ENCODE measurements at regions not wholly inside any gene's neighbourhood (a gene's known extent, or its start where the extent isn't known, plus 50 kb on each side); places are given as distances from the start of the nearest gene placed in this dataset.
A peak's percentile ranks its signal among the peaks of the same experiment; 100 is the strongest.
"Not testable (repeated sequence)": the region's sequence is repeated elsewhere in the genome, so short reads cannot be mapped to it uniquely, and the experiment has no call there.

- no peak for DNase-seq (ENCODE audit: low spot score)
These were observed 325.1 kb downstream of the SOX4 start for GRCh38 chr6:21918666-21919065.

GRCh38 chr6:21922086-21922485 is 328.5 kb downstream of the SOX4 start:
- DNase-seq (ENCODE audit: low spot score): no peak

GRCh38 chr6:21924002-21924401 is 330.5 kb downstream of the SOX4 start:
- no peak for DNase-seq (ENCODE audit: low spot score)

GRCh38 chr6:21928827-21929226 is 335.3 kb downstream of the SOX4 start:
- no peak for DNase-seq (ENCODE audit: low spot score)

GRCh38 chr6:21931641-21932335 is 338.2 kb downstream of the SOX4 start:
- DNase-seq (ENCODE audit: low spot score): no peak

- no peak for DNase-seq (ENCODE audit: low spot score)
These were observed 339.8 kb downstream of the SOX4 start for GRCh38 chr6:21933351-21933750.

- no peak for DNase-seq (ENCODE audit: low spot score)
These were observed 341.6 kb downstream of the SOX4 start for GRCh38 chr6:21935142-21935541.

- peak; percentile 24 for DNase-seq (ENCODE audit: low spot score)
These were observed 342.0 kb downstream of the SOX4 start for GRCh38 chr6:21935561-21936028.

GRCh38 chr6:21937466-21937865 is 343.9 kb downstream of the SOX4 start:
- no peak for DNase-seq (ENCODE audit: low spot score)

GRCh38 chr6:21939066-21939465 is 345.5 kb downstream of the SOX4 start:
- not testable (repeated sequence) for DNase-seq (ENCODE audit: low spot score)

GRCh38 chr6:21941926-21942325 is 348.4 kb downstream of the SOX4 start:
- no peak for DNase-seq (ENCODE audit: low spot score)

GRCh38 chr6:21942897-21943296 is 349.3 kb downstream of the SOX4 start:
- DNase-seq (ENCODE audit: low spot score): no peak

- DNase-seq (ENCODE audit: low spot score): no peak
These were observed 350.5 kb downstream of the PRL start for GRCh38 chr6:21946298-21946783.

GRCh38 chr6:21947227-21947626 is 349.6 kb downstream of the PRL start:
- not testable (repeated sequence) for DNase-seq (ENCODE audit: low spot score)

GRCh38 chr6:21947731-21948386 is 349.0 kb downstream of the PRL start:
- no peak for DNase-seq (ENCODE audit: low spot score)

- DNase-seq (ENCODE audit: low spot score): no peak
These were observed 347.5 kb downstream of the PRL start for GRCh38 chr6:21949211-21949801.

- no peak for DNase-seq (ENCODE audit: low spot score)
These were observed 344.5 kb downstream of the PRL start for GRCh38 chr6:21952367-21952766.

- DNase-seq (ENCODE audit: low spot score): peak; percentile 33
These were observed 342.7 kb downstream of the PRL start for GRCh38 chr6:21953831-21954801.

- DNase-seq (ENCODE audit: low spot score): peak; percentile 7
These were observed 341.7 kb downstream of the PRL start for GRCh38 chr6:21955053-21955595.

GRCh38 chr6:21955951-21956350 is 340.9 kb downstream of the PRL start:
- DNase-seq (ENCODE audit: low spot score): no peak

- no peak for DNase-seq (ENCODE audit: low spot score)
These were observed 338.4 kb downstream of the PRL start for GRCh38 chr6:21958428-21958827.

- no peak for DNase-seq (ENCODE audit: low spot score)
These were observed 335.6 kb downstream of the PRL start for GRCh38 chr6:21961226-21961625.

Data from Ammon's horn (tissue), 1 donor.